ENCODE measurements at regions not wholly inside any gene's neighbourhood (a gene's known extent, or its start where the extent isn't known, plus 50 kb on each side); places are given as distances from the start of the nearest gene placed in this dataset.

- TF ChIP-seq CTCF (conservative IDR thresholded peaks at IDR 0.05; ENCODE audit: low read length) (no peak), EZH2phosphoT487 (IDR thresholded peaks at IDR 0.05; ENCODE audit: borderline replicate concordance, low read depth, low read length) (no peak)
Observed at GRCh38 chr20:57109571-57109953, 156.9 kb downstream of the BMP7 start.

Measured in OCI-LY7 (cell line).